Kidney epithelial cell (primary cell): ENCODE measurements at regions not wholly inside any gene's neighbourhood (a gene's known extent, or its start where the extent isn't known, plus 50 kb on each side); places are given as distances from the start of the nearest gene placed in this dataset.

ENCODE experiments used
- DNase-seq: peaks from one replicate; pipeline ENCODE4 v3.0.0-alpha.2; 2010; ENCODE audit warnings: low read depth
- H3K27me3 ChIP-seq: 2 replicates; pipeline ENCODE4 v1.6.0; 2011; ENCODE audit warnings: low read length; ENCODE audit not compliant: control insufficient read depth, insufficient read depth
- H3K36me3 ChIP-seq: 2 replicates; pipeline ENCODE4 v1.5.1; 2011; ENCODE audit warnings: low read length; ENCODE audit not compliant: control insufficient read depth, insufficient read depth
- H3K4me3 ChIP-seq: 2 replicates; pipeline ENCODE4 v1.5.1; 2011; ENCODE audit warnings: low read depth, mild to moderate bottlenecking, control low read depth, low read length
- CTCF ChIP-seq: IDR thresholded peaks from 2 replicates; pipeline ENCODE4 v1.5.1; 2011; ENCODE audit warnings: mild to moderate bottlenecking, moderate library complexity, low read length, control low read depth, inconsistent platforms; ENCODE audit not compliant: insufficient read depth, poor library complexity, severe bottlenecking

GRCh38 chr16:72424757-72425156 is 252.8 kb upstream of the PMFBP1 start:
- Histone ChIP-seq H3K4me3 (no peak overlapping the region), H3K36me3 (no peaks in the 10 kb centered on the region), H3K27me3 (peaks cover 2% of the 10 kb centered on the region)
- DNase-seq: no peak
- no peak for TF ChIP-seq CTCF

GRCh38 chr16:72422308-72422897 is 250.4 kb upstream of the PMFBP1 start:
- Histone ChIP-seq H3K27me3 (peaks cover 2% of the 10 kb centered on the region), H3K4me3 (no peak overlapping the region), H3K36me3 (no peaks in the 10 kb centered on the region)
- no peak for TF ChIP-seq CTCF
- DNase-seq: no peak

- no peak for TF ChIP-seq CTCF
- no peaks in the 10 kb centered on the region for H3K36me3 ChIP-seq
- no peaks in the 10 kb centered on the region for H3K27me3 ChIP-seq
- H3K4me3 ChIP-seq: no peak overlapping the region
- no peak for DNase-seq
Observed at GRCh38 chr16:72419638-72420037, 247.7 kb upstream of the PMFBP1 start.

- TF ChIP-seq CTCF: no peak
- no peaks in the 10 kb centered on the region for H3K27me3 ChIP-seq
- H3K4me3 ChIP-seq: no peak overlapping the region
- H3K36me3 ChIP-seq: no peaks in the 10 kb centered on the region
- DNase-seq: no peak
Observed at GRCh38 chr16:72415379-72415778, 243.4 kb upstream of the PMFBP1 start.

GRCh38 chr16:72410492-72410891 is 238.5 kb upstream of the PMFBP1 start:
- H3K27me3 ChIP-seq: no peaks in the 10 kb centered on the region
- no peak for DNase-seq
- TF ChIP-seq CTCF: no peak

GRCh38 chr16:72409423-72409822 is 237.5 kb upstream of the PMFBP1 start:
- Histone ChIP-seq H3K36me3 (no peaks in the 10 kb centered on the region), H3K27me3 (no peaks in the 10 kb centered on the region), H3K4me3 (no peak overlapping the region)
- no peak for TF ChIP-seq CTCF
- DNase-seq: no peak

More at GRCh38 chr16:72410492-72410891, 238.5 kb upstream of the PMFBP1 start:
- Histone ChIP-seq H3K36me3 (no peaks in the 10 kb centered on the region), H3K4me3 (no peak overlapping the region)
